ENCODE measurements at regions not wholly inside any gene's neighbourhood (a gene's known extent, or its start where the extent isn't known, plus 50 kb on each side); places are given as distances from the start of the nearest gene placed in this dataset.

- Histone ChIP-seq H3K79me2 (ENCODE audit: control insufficient read depth, insufficient read depth, low read length) (no peaks in the 10 kb centered on the region), H3K27ac (ENCODE audit: insufficient read depth, low read depth, low read length) (no peak overlapping the region), H3K9ac (replicated peaks; ENCODE audit: extremely low read depth, insufficient read depth, low read length) (no peak overlapping the region), H3K9me3 (replicated peaks; ENCODE audit: control insufficient read depth, insufficient read depth, low read length) (no peaks in the 10 kb centered on the region), H2AFZ (ENCODE audit: low read depth, low read length) (no peak overlapping the region), H3K4me1 (ENCODE audit: control insufficient read depth, extremely low read depth, insufficient read depth, low read length) (no peaks in the 10 kb centered on the region), H3K36me3 (ENCODE audit: control insufficient read depth in 2 of 2, extremely low read depth in 1 of 2, insufficient read depth in 2 of 2, low read length in 2 of 2) (peaks cover 0 to 1% of the 10 kb centered on the region in 2 experiments), H3K4me2 (ENCODE audit: insufficient read depth, low read length) (no peak overlapping the region), H3K27me3 (ENCODE audit: control insufficient read depth in 2 of 2, insufficient read depth in 2 of 2, low read length in 2 of 2) (no peaks in the 10 kb centered on the region), H3K9me1 (replicated peaks; ENCODE audit: control insufficient read depth, extremely low read depth, insufficient read depth, low read length) (no peaks in the 10 kb centered on the region), H4K20me1 (replicated peaks; ENCODE audit: control insufficient read depth, extremely low read depth, insufficient read depth, low read length) (no peaks in the 10 kb centered on the region), H3K4me3 (replicated peaks in 1 of 3; ENCODE audit: insufficient read depth in 1 of 3, low read depth in 1 of 3, low read length in 3 of 3) (no peak overlapping the region)
- CTCF ChIA-PET = no interaction called here
- intact Hi-C loops (cut with micrococcal nuclease) = no loop called here
- TF ChIP-seq FOS (IDR thresholded peaks at IDR 0.05; ENCODE audit: borderline replicate concordance, insufficient read depth, low read length) (no peak), EZH2 (IDR thresholded peaks at IDR 0.05; ENCODE audit: borderline replicate concordance, low read depth, low read length, severe bottlenecking) (no peak), POLR2A (IDR thresholded peaks at IDR 0.05; ENCODE audit: low read depth, low read length) (no peak), JUN (IDR thresholded peaks at IDR 0.05; ENCODE audit: borderline replicate concordance, insufficient read depth, insufficient read length, low read depth) (no peak)
- POLR2A ChIA-PET = no interaction called here
- FAIRE-seq = no peak
- DNase-seq (ENCODE audit: low read depth, low spot score) = no peak
- dilution Hi-C loops (cut with MboI; ENCODE audit: extremely low pct_ligation_motif_present, low sequenced_read_pairs) = no loop called here
- BruUV-seq (replicated peaks) = no TSS peak
These were observed 304.7 kb upstream of the POU5F2 start for GRCh38 chr5:94045839-94046782.

GRCh38 chr5:94043311-94043710 is 301.9 kb upstream of the POU5F2 start:
- no peaks in the 10 kb centered on the region for H3K27me3 ChIP-seq (ENCODE audit: control insufficient read depth in 2 of 2, insufficient read depth in 2 of 2, low read length in 2 of 2)
- H3K79me2 ChIP-seq (ENCODE audit: control insufficient read depth, insufficient read depth, low read length) = no peaks in the 10 kb centered on the region
- no peaks in the 10 kb centered on the region for H3K4me1 ChIP-seq (ENCODE audit: control insufficient read depth, extremely low read depth, insufficient read depth, low read length)
- no peak overlapping the region for H3K4me3 ChIP-seq (replicated peaks in 1 of 3; ENCODE audit: insufficient read depth in 1 of 3, low read depth in 1 of 3, low read length in 3 of 3)
- H3K27ac ChIP-seq (ENCODE audit: insufficient read depth, low read depth, low read length) = no peak overlapping the region
- no peak overlapping the region for H3K9ac ChIP-seq (replicated peaks; ENCODE audit: extremely low read depth, insufficient read depth, low read length)
- H3K9me1 ChIP-seq (replicated peaks; ENCODE audit: control insufficient read depth, extremely low read depth, insufficient read depth, low read length) = no peaks in the 10 kb centered on the region
- CTCF ChIA-PET = no interaction called here
- H3K9me3 ChIP-seq (replicated peaks; ENCODE audit: control insufficient read depth, insufficient read depth, low read length) = no peaks in the 10 kb centered on the region
- no peak for DNase-seq (ENCODE audit: low read depth, low spot score)
- no peak overlapping the region for H3K4me2 ChIP-seq (ENCODE audit: insufficient read depth, low read length)
- no peaks in the 10 kb centered on the region for H3K36me3 ChIP-seq (ENCODE audit: control insufficient read depth in 2 of 2, extremely low read depth in 1 of 2, insufficient read depth in 2 of 2, low read length in 2 of 2)
- intact Hi-C loops (cut with micrococcal nuclease) = no loop called here
- POLR2A ChIA-PET = no interaction called here
- TF ChIP-seq GATA2 (IDR thresholded peaks at IDR 0.05; ENCODE audit: insufficient read depth, insufficient read length, low read depth, low read length) = no peak
- TF ChIP-seq MYC (IDR thresholded peaks at IDR 0.05; ENCODE audit: low read depth, low read length) = no peak
- TF ChIP-seq JUN (IDR thresholded peaks at IDR 0.05; ENCODE audit: borderline replicate concordance, insufficient read depth, insufficient read length, low read depth) = no peak
- TF ChIP-seq POLR2A (IDR thresholded peaks at IDR 0.05; ENCODE audit: low read depth, low read length) = no peak
- TF ChIP-seq CTCF (IDR thresholded peaks at IDR 0.05; ENCODE audit: extremely low read depth in 1 of 2, insufficient read depth in 1 of 2, low read depth in 1 of 2, low read length in 2 of 2) = no peak
- no peak for TF ChIP-seq MAX (IDR thresholded peaks at IDR 0.05; ENCODE audit: insufficient read depth, insufficient read length)
- H4K20me1 ChIP-seq (replicated peaks; ENCODE audit: control insufficient read depth, extremely low read depth, insufficient read depth, low read length) = no peaks in the 10 kb centered on the region
- BruUV-seq (replicated peaks) = no TSS peak
- dilution Hi-C loops (cut with MboI; ENCODE audit: extremely low pct_ligation_motif_present, low sequenced_read_pairs) = no loop called here
- no peak for FAIRE-seq
- H2AFZ ChIP-seq (ENCODE audit: low read depth, low read length) = no peak overlapping the region

Measured in endothelial cell of umbilical vein (primary cell).